ENCODE measurements at regions not wholly inside any gene's neighbourhood (a gene's known extent, or its start where the extent isn't known, plus 50 kb on each side); places are given as distances from the start of the nearest gene placed in this dataset.

DNA sequence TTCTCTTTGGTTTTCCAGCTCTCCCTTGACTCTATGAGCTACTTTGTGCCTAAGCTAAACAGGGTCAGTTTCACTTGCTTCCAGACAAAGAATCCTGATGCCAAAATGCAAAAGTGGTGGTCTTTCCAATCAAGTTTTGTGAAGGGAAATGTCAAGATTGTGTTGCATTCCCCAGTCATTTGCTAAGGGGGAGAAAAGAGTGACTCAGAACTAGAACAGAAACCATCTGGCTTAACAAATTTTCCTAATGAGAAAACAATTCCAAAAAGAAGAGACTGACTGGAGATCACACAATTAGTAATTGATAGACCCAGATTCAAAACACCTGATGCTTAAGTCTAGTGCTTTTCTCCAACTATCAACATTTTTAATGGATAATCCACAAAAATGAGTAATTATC, 235.1 kb upstream of the DIO2 start:
- DNase-seq = no peak

DNA sequence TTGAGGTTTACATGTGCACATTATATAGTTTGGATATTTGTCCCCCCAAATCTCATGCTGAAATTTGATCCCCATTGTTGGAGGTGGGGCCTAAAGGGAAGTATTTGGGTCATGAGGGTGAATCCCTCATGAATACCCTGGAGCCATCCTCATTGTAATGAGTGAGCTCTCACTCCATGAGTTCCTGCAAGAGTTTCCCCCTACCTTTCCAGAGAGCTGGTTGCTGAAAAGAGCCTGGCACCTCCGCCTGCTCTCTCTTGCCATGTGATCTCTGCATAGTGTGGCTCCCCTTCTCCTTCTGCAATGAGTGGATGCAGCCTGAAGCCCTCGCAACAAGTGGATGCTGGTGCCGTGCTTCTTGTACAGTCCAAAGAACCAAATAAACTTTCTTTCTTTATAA, 234.3 kb upstream of the DIO2 start:
- no peak for DNase-seq

DNA sequence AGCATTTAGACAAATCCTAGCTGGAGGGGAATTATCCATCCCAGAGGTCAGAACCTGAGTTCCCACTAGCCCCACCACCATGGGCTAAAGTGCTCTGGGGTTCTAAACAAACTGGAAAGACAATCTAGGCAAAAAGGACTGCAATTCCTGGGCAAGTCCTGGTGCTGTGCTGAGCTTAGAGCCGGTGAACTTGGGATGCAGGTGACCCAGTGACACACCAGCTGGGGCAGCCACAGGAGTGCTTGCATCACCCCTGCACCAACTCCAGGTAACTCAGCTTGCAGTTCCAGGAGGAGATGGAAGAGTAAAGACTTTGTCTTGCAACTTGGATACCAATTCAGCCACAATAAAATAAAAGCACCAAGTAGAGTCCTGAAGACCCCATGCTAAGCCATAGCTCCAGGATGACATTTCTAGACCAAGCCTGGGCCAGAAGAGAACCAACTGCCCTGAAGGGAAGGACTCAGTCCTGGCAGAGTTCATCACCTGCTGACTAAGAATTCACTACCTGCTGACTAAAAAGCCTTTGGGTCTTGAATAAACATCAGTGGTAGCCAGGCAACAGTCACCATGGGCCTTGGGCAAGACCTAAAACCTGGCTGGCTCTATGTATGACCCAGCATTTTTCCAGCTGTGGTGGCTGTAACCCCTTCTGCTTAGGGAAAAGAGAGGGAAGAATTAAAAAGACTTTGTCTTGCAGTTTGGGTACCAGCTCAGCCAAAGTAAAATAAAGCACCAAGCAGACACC, 223.4 kb upstream of the DIO2 start:
- no peak for DNase-seq

DNA sequence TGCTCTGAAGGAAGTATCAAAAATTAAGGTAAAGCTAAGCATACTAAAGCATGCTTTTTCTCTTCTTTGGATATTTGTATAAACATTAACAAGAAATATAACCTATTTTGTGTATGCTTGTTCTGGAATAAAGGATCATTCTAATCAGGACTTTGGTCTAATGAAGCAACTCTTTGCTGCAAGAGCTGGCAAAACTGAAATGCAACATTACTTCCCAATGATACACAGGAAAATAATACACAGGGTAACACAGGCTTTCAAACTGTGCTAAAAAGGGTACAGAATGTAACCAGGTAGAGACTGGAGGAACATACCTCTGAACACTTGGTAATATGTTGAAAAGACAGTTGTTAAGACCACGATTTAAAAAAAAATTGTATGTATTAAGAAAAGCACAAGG, 222.5 kb upstream of the DIO2 start:
- DNase-seq = no peak

DNA sequence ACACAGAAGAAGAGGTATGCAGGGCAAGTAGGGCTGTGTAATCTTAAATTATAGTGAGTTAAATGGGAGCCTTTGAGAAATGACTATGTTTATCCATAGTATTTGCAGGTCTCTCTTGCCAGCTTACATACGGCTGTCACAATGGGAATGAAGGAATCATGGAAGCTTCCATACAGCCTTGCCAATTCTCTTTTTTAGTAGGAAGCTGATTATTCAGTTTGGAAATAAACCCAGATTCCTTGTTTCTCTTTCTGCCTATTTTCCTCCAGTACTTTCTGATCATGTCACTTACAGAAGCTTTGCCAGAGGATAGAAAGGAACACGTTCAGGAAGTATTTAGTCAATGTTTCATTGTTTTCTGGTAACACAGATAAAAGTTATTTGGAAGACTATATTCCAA, 217.4 kb upstream of the DIO2 start:
- DNase-seq = no peak

DNA sequence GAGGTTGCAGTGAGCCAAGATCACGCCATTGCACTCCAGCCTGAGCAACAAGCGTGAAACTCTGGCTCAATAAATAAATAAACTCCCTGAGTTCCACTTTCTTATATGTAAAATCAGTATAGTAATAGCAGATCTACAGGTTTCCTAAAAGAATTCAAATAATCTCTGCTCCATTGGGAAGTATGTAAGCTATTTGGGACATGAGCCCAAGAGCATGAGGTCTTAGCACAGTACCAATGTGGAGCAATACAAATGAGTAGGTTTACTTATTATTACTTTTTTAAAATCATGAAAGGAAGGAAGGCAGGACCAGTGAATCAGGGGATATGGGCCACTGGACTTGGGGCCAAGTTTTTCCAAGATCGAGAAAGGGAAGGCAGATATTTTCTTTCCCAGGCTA, 216.9 kb upstream of the DIO2 start:
- no peak for DNase-seq

DNA sequence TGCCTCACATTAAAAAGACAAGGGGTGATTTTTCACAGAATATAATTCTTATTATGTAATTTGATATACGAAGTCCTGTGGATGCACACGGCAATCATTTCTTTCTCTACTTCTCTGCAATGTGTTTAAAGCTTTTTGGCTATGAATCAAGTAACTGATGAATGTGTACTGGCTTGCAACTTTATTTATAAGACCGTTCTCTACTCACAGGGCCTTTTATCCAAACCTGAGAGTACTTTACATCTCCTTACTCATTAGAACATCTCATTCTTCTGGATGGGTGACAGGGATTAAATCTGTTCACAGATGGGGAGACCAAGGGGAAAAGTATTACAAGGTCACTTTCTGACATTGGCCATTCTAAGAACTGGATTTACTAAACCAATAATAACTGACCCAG, 215.8 kb upstream of the DIO2 start:
- DNase-seq = no peak

DNA sequence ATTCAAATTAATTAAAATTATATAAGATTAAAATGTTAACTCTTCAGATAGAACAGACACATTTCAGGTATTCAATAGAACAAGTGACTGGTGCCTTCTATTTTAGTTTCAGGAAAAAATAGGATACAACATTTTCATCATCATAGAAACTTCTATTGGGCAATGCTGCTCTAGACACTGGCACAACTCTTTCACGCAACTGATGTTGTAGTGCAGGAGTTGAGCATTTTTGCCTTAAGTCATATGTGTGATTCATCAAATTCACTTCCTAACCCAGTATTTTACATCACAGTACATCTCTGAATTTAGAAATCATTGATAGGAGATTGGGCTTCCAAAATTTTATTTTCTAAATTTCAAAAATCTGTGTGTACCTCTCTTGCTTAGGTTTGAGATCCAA, 215.4 kb upstream of the DIO2 start:
- no peak for DNase-seq

DNA sequence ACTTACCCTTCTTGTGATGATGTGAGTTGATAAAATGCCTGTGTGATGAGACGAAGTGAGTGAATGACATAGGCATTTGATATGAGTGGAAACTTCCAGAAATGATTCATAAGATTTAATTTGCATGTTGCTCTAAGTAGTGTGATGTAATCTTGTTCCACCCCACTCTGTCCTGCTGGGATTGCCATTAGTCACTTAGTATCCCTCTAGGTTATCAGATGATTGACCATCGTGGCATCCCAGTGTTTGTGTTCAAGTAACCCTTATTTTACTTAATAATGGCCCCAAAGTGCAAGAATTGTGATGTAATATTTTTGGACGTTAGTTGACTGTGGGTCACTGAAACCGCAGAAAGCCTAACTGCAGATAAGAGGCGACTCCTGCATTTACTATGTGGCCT, 214.4 kb upstream of the DIO2 start:
- DNase-seq = no peak

DNA sequence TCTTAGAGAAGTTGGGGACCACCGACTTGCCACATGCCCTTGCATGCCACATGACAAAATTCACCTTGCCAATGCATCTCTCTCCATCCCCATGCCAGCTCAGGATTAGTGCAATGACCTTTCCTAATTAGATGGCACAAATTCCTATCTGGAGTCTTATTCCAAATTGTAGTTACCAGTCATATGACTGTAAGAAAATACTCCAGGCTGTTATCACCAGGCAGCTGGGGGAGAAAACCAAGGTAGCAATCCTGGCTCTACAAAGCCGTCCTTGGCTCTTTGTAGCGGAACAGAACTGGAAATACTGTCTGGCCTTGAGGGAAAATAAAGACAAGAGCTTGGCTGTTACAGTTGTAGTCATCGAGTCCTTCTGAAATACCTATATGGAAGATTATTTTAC, 208.5 kb upstream of the DIO2 start:
- no peak for DNase-seq

DNA sequence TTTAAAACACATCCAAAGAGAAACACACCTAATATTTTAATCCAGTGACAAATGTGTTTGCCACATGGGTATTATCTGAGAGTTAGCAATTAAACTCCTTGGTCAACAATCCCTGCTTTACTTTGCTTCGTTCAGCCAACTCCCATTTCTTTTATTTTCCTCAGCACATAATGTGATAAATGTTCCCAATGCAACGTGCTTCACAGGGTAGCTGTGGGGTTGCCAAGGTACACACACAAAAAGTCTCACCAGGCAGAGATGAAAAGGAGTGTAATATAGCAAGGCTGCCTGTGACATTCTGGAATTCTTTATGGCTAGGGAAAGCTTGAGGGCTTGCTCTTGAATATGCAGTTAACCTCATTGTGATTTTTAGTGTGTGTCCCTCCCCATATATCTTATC, 208.0 kb upstream of the DIO2 start:
- DNase-seq = no peak

DNA sequence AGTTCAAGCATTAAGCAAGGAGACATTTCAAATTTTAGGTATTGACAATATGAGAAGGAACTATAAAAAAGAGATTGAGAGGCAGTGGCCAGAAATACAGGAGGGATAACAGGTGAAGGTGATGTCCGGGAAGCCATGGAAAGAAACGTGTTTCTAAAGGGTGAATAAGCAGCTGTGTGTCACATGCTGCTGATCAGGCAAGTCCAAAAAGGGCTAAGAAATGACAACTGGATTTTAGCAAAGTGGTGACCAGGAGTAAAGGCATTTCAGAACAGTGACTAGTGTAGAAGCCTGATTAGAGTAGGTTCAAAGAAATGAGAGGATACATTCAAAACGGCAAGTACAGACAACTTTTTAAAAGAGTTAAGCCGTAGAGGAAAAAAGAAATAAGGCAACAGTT, 204.3 kb upstream of the DIO2 start:
- no peak for DNase-seq

DNA sequence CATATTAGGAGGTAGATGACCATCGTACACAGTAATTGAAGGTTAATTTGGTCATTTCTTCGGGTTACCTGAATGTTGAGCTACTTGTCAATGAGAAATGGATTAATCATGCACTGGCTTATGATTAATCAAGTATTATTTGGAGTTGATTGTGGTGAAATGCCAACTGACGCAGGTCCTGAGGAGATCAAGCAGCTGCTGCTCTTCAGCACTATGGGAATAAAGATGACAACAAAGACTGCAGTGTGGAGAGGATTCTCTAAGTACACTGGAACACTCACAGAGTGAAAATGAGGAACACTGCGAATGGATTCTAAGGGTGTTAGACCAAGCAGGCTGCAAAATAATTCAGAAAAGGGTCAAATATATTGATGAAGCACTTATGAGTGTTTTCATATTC, 202.8 kb upstream of the DIO2 start:
- DNase-seq = no peak

DNA sequence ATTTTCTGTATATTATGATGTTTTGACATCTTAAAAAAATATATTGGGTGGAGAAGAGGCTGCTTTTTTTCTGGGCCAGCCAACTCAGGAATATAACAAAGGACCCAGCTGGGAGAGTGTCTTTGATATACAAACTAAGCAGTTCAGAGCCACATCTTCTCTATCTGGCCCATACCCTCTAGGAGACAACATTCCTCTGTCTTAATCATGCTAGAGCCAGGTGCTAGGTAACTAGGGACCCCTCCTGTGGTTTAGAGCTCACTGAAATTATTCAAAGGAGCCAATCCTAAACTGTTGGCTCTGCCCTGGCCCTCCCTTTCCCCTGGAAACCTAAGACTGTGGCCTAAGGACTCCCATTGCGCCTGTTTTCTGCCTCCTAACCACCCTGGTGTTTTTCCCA, 193.1 kb upstream of the DIO2 start:
- no peak for DNase-seq

DNA sequence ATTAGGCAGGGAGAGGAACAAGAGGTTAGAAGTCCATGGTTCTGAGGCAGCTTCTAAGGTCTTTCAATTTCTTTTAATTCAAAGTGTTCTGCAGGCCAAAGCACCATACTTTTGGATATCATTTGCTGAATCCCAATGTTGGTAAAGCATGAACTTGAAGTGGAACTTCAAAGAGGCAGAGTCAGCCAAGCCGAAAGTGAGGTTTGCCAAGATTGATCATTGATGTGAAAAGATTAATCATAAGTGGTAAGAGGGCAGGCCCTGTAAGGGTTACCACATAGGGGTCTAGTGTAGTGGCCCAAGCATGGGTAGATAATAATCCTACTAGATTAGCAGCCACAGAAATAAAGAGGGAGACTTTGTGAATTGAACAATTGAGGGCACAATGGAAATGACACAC, 191.7 kb upstream of the DIO2 start:
- no peak for DNase-seq

DNA sequence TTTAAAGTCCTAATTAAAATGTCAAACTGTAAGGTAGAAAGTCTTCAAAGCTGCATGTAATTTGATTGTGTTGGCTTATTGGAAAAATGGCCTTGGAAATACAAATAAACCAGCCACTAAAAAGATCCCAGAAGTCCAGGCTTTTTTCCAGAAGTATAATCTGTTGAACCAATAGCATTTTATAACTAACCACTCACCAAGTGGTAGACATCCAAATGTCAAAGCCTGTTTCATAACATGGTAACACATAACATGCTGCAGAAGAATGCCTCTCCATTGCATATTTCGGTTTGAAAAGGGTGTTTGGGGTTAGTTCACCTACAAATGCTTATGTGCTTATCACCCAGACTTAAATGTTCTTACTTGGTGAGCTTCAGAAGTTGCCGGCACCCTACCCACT, 183.7 kb upstream of the DIO2 start:
- no peak for DNase-seq

DNA sequence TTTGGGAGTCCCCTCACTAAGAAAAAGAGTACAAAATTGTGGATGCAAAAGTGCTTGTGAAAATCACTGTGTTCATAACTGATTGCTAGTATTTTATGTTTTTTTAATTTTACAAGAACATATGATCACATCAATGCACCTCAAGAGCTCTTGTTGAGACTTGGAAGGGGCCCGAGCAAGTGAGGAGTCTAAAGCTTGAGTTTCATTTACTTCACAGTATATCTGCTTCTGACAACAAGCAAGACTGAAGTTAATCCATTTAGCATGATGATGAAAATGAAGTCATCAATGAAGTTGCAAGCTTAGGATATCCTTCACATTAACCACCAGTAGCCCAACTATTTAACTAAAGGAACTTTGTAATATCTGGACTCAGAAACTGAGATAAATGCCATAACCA, 182.5 kb upstream of the DIO2 start:
- no peak for DNase-seq

DNA sequence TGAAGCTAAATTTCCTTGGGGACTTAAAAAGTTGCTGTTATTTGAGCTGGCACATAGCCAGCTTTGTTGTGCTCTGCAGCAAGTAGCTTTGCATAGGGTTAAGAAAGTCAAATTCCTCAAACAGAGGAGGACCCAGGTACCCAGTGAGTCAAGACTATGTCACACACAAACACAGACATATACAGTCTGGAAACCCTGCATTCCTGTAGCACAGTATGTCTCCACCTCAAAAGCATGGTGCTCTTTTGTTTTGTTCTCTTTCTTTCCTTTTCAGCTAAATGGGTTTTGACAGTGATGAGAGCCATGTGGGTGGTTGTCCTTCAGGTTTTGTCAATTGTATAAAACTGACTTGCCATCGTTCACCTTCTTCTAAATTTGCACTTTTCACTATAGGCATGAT, 179.6 kb upstream of the DIO2 start:
- DNase-seq = no peak

DNA sequence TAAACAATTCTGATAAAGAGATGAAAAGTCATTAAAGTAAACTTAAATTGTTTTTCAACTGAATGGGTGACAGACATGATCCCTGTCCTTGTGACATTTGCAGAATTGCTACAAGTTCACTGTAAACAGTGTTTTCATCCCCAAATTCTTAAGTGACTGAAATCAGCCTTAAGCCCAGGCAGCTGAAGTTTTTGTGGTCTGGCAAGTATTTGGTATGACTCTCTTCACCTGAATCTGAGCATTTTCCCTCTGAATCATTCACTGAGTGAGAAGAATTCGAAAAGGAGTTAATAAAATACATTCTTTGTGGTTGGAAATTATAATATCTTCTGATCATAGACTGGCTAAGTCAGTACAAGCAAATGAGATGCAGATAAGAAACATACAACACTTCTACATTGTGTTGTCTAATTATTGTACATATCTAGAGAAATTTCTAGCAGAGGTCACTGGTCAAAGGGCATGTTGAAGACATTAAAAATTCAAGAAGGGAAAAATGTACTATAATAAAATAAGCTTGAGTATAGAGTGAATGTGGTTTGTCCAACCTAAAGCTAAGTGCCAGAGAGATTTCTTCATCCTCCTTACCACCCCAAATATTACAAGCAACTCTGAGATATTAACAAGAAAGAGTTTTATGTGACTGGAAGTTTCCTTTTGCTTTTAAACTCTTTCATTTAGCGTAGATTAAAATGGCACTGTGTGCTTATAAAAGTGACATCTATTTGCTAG, 177.8 kb upstream of the DIO2 start:
- no peak for DNase-seq

DNA sequence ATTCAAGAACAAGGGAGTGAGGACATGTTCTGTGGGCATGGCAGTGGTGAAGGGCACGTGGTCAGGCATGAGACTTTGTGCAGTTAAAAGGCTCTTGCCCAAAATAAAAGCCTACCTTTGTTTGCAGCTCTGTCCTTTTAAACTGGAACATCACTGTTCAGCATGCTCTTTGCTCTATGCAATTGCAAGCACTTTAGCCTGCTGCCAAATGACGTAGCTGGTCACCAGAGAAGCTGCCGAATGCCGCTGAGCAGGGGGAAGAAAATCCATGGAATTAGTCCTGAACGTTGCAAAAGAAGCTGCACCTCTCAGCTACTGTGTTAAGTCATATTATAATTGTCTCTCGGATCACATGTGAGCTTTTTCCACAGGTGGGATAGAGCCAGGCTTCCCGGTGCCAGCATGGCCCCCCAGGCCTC, 176.3 kb upstream of the DIO2 start:
- no peak for DNase-seq

DNA sequence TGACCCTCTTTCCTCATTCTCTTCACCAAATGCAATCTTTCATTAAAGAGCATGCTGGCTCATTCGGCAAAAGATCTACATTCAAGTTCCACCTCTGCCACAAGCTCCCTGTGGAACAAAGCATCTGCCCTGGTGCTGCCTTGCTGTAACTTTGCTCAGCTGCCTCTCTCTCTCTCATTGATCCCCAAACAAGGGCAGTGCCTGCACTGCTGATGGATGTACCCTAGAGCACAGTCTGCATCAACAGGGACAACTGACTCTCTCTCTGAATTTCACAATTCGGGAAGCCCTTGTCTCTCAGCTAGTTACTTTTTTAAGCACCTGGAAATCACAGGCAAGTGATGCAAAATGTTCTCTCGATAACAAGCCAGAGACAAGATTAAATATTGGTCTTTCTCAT, 174.0 kb upstream of the DIO2 start:
- DNase-seq = no peak

DNA sequence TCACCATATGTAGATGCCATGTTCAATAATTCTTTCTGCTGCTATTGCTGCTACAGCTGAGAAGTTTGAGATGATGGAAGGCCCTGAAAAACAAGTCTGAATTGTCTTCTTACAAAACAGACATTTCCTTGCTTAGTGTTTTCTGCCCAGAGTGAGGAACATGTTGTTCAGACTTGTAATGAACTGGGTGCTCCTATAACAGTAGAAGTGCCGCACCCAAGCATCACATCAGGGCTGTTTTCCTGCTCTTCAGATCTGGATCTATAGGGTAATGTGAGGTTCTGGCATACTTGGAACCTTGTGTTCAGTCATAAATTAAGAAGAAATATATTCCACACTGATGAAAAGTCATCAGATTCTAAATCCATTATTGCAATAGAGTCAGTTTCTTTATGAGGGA, 171.9 kb upstream of the DIO2 start:
- no peak for DNase-seq

DNA sequence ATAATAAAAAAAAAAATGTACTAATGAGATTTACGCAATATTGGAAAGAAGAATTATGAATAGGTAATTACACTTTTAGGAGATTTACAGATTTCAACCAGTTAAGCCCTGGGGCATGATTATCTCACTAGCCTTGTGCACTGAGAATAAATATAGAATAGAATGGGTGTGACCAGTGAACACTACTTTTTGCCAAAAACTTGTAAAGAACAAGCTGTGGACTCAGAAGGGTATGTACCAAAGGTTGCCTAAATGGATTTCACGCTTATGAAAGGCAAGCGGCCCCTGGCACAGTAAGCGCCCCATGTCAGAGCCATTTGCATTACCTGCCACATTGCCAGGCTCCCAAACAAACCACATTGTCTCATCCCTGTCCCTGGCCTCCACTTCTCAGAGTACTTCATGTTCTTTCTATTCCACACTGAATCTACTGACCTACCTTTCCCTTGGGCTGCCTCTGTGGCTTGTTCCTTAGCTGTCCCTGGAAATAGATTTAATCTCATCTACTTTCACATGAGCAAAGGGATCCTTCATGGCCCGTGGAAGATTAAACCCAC, 170.6 kb upstream of the DIO2 start:
- DNase-seq = no peak

DNA sequence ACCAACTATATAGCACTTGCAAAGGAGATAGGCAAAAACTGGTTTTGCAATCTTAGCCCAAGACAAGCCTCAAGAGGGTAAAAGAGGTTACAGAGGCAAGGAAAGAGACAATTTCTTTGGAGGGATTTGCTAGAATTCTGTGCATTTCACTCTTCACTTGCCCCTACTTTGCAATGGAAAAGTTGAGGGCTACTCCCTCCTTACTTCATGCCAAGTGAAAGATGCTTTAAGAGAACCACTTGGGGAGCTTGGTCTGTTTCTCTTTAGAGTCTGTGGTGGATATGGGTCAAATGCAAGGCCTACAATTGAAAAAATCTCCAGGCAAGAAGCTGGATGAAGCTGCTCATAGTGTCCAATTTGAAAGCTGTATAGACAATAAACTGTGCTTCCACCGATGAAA, 167.7 kb upstream of the DIO2 start:
- no peak for DNase-seq

All from NCI-H187 treated with DMSO at 0.1 percent for 48 hours (cell line).